Stimulated activated CD4-positive, alpha-beta T cell treated with anti-CD3 and anti-CD28 coated beads, TNF-alpha, amount 100 ng/mL, for 1 hour (primary cell): ENCODE measurements at regions not wholly inside any gene's neighbourhood (a gene's known extent, or its start where the extent isn't known, plus 50 kb on each side); places are given as distances from the start of the nearest gene placed in this dataset.

Experiments used
- DNase-seq, 3 donors: peaks; one replicate each; pipeline ENCODE4 v3.0.0-alpha.2; 2020; ENCODE audit warnings: low read depth in 3 of 3, low spot score in 1 of 3

DNA sequence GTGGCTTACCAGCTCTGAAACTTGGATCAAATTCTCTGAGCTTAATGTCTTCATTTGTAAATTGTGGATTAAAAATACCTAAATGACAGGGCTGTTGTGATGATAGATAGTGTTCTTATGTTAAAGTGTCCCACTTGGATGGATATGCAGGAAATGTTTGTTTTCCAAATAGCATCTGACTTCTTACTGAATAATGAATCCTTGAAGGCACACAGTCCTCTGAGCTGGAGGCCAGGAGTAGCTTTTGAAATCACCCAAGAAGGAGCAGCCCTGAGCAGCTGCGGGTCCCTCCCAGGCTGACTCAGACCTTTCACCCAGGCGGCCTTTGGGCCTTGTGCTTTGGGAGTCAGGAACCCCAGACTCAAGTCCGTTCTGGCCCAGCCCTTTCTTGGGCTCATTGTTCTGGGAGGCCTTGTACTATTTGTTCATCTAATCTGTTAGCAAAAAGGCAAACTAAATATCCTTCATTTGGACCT, 173.0 kb upstream of the GATA6 start:
- DNase-seq, result no peak

GRCh38 chr18:21997207-21998143, 171.9 kb upstream of the GATA6 start:
- DNase-seq, result no peak

- DNase-seq, result no peak
Measured at GRCh38 chr18:21998486-21998885, 170.9 kb upstream of the GATA6 start.

GRCh38 chr18:22001912-22002487, 167.4 kb upstream of the GATA6 start:
- no peak for DNase-seq

DNA sequence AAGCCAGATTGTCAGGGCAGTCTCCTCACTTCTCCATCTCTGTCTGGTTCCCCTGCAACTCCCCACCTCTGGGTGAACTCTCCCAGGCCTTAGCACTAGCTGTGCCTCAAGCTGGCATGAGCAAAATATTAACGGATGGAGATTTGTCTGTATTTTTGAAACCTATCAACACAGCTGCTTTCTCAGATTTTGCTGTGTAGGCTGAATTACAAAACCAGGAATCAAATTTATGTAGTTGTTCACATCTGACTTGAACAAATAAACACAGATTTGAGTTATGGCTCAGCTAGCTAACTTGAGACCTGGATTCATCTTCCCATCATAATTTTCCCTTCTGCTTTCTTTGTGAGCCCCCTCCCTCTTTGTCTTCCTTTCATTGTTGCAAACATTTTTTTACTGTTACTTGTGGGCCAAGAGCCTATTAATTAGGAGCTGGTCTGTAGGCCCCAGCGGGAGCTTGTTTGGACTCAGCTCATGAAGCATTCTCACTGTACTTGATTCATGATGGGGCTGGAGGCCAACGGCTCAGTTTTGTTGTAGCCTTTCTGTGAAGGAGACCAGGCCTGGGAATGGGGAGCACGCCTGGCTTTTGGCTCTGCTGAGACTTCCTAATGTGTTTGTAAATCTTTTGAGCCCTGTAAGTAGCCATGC, 164.1 kb upstream of the GATA6 start:
- DNase-seq, result no peak

DNA sequence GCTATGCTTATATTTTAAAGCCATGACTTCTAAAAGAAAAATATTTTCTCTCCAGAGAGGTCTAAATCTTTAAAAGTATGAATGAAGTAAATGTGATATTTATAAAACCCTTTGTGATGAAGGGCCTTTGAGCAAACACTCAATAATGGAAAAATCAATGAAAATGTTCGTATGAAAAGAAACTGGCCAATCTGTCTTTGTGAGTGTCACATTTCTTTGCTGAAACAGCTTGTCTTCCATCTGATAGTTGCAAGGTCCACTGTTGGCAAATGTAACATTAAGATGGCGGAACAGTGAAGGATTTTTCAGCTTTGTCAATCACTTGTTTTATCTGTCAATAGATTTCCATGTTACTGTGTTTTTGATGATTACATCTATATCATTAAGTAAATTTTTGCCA, 162.9 kb upstream of the GATA6 start:
- no peak for DNase-seq

- DNase-seq, result no peak
Measured at GRCh38 chr18:22009242-22009641, 160.1 kb upstream of the GATA6 start.

- no peak for DNase-seq
Measured at GRCh38 chr18:22013993-22014392, 155.4 kb upstream of the GATA6 start.

DNA sequence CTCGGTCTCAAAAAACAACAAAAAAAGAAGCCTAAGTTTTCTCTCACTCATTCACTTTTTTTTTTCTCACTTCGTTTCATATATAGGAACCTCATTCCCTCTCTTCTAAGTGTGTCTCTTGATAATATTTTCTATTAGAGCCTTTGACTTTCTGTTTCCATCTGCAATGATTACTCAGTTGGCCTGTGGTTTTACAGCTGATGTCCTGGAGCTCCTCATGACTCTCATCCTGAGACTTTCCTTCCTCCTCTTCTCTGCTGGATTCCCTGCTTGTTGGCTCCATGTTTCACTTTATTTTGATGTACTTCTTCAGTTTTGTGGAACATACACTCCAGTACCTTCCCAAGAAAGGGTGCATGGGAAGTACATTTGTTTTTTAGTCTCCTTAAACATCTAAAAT, 154.2 kb upstream of the GATA6 start:
- DNase-seq, result no peak

DNA sequence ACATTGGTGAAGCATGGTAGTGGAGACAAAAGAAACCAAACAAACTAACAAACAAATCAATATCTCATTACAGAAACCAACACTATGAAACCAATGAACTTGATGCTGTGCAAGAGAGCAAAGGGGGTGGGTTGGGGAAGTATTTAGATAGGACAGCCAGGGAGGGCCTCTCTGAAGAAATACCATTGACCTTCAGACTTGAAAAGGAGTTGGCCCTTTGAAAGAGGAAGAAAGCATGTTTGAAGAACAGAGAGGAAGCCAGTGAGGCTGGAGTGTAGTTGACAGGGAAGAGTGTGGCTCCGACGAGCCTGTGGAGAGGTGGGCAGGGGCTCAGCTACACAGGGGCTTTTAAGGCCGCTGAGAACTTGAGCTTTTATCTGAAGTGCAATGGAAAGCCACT, 151.0 kb upstream of the GATA6 start:
- DNase-seq, result no peak

DNA sequence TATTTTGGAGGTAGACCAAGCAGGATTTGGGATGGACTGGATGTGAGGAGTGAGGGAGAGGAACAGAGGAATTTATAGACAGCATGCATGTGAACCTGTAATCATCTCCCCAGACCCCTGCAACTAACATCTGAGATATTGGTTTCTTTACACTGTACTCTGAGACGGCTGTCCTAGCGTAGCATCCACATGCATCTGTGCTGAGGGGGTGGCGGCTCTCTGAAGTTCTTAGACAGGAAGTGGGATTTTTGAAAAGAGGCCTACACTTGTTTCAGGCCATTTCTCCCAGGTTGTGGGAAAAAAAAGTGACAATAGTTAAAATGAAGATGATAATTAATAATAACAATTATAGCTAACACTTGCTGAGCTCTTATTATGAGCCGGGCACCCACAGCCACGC, 150.2 kb upstream of the GATA6 start:
- DNase-seq, result no peak

DNA sequence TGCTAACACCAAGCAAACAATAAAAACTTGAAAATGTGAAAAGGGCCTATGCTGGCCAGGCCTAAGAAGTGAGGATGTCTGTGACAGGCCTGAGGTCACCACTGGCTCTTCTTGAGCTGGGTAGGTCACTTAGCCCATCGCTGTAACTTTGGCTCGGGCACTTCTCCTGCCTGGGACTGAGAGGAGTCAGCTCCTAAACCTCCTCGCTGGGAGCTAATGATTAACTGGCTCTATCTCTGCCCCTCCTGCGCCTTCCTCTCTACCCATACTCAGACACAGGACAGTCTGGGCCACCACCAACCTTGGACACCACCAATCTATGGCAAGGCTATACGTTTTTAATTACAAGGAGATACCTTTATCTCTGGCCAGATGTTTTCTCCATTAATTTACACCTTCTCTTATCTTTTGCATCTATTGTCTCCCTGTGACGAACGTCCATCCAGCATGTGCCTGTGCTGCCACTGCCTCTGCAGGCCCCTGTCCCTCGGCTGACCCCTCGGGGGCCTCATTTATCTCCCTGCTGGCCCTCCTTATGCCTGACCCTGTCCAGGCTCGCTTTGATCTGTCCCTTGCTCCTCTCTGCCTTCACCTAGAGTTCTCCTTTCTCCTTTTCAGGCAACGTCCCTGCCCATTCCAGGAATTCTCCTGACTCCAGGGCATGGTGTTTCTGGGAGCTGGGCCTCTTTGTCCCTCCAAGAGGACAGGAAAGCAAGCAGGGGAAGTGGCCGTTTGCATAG, 149.1 kb upstream of the GATA6 start:
- DNase-seq, result no peak

- DNase-seq, result no peak
Measured at GRCh38 chr18:22020867-22021370, 148.5 kb upstream of the GATA6 start.

DNA sequence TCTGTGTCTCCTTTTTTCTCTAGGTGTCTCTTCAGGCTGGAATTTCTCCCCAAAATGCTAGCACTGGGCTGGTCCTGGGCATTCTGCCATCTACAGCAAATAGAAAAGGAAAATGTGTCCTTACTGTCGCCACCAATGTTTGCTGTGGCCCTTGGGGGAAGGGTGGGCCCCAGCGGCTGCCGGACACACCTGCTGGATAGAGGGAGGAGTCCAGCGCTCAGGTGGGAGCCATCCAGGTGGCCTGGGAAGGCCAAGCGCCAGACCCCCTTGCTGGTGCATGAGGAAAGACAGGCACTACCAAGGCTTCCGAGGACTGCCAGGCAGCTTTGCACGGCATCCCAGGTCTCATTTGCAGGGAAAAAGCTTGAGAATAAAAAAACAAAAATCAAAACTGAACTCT, 147.7 kb upstream of the GATA6 start:
- no peak for DNase-seq

DNA sequence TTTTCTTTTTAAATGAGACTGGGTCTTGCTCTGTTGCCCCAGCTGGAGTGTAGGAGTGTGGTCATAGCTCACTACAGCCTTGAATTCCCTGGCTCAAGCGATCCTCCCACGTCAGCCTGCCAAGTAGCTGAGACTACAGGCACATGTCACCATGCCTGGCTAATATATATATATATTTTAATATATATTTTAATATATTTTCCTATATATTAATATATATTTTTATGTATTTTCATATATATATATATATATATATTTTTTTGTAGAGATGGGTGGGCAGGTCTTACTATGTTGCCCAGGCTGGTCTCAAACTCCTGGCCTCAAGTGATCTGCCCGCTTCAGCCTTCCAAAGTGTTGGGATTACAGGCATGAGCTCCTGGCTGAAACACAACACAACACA, 144.5 kb upstream of the GATA6 start:
- DNase-seq, result no peak

DNA sequence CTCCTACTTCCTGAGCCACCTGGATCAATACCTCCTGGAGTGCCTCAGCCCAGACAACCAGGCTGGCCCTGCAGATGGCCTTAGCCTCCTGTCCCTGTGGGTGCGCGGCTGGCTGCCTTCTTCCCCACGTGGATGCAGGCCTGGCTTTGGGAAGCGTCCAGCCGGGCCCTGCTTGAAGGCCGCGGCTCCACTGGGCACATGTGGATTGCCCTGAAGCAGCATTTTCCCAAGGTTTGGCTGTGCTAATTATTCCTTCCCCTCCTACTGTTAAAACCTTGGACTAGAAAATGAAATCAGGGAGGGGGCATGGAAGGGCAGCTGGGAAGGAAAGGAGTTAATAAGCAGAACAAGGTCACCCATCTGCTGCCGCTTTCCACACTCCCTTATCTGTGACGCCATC, 143.0 kb upstream of the GATA6 start:
- no peak for DNase-seq

DNA sequence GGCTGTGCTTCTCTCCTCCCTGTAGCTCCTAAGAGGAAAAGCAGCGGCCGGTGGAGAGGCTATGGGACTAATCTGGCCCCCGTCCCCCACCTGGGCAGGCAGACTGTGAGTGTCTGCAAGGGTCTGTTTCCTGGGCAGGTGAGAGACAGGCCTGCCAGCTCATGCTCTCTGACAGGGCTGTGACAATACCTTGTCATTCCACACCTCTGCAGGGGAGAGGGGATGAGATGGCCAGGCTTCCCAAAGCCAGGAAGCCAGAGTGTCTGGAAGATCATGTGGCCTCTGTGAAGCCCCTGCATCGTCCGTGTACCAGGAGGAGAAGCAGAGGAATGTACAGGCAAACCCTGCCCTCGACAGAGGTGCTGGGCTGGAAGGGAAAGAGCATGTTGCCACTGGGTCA, 142.5 kb upstream of the GATA6 start:
- no peak for DNase-seq

- DNase-seq, result no peak
Measured at GRCh38 chr18:22031611-22032010, 137.8 kb upstream of the GATA6 start.

GRCh38 chr18:22032392-22032961, 136.9 kb upstream of the GATA6 start:
- DNase-seq, result no peak

DNA sequence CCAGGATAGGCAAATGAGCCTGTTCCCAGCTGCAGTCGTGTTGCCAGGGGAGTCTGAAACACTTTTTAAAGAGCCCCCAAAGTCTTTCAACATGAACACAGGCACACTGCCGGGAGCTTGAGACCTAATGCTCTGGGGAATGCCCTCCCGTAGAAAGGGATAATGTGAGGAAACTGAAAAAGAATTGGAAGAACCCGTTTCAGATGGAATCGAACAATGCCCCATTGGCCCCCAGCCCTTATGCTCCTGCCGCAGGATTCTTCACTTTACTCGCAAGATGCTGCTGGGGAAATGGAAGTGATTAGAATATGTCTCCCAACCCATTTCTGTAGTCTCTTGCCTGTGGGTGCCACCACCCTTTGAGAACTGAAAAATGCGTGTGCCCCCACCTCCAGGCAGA, 136.3 kb upstream of the GATA6 start:
- DNase-seq, result no peak

DNA sequence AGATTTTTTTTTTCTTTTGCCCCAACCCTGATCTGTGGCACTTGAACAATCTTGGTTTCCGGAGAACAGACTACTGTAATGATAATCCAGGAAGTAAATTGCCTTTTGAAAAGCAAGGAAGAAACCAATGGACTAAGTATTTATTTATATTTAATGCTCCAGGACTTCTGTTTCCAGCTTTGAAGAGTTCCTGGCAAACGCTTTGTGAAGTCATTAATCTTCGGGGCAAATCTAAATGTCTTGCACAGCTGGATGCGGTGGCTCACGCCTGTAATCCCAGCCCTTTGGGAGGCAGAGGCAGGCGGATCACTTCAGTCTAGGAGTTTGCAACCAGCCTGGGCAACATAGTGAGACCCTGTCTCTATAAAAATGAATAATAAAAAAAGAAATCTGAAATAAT, 135.1 kb upstream of the GATA6 start:
- no peak for DNase-seq
